Adrenal gland (tissue), 5 donors: ENCODE measurements at regions not wholly inside any gene's neighbourhood (a gene's known extent, or its start where the extent isn't known, plus 50 kb on each side); places are given as distances from the start of the nearest gene placed in this dataset.

Experiments
- CTCF ChIP-seq, 6 experiments: fragments of 450-650 bp in 4 of 6; fragments of 200-600 bp in 2 of 6; sonication (generic) in 1 of 6; IDR thresholded peaks; 1 replicate in 5 of 6; 2 replicates in 1 of 6; pipeline versions ENCODE4 v1.5.1 to v1.8.0; 2016 to 2021; ENCODE audit warnings: antibody characterized with exemption in 6 of 6, mild to moderate bottlenecking in 2 of 6, moderate library complexity in 1 of 6
- POLR2A ChIP-seq, 2 donors: fragments of 450-650 bp; IDR thresholded peaks; one replicate each; pipeline ENCODE4 v1.6.1; 2017; ENCODE audit warnings: antibody characterized with exemption in 2 of 2, mild to moderate bottlenecking in 2 of 2, moderate library complexity in 1 of 2
- donor health status: DM: no; HTN: no; CAD: no.

- TF ChIP-seq POLR2A (IDR thresholded peaks at IDR 0.05), result no peak
- no peak for TF ChIP-seq CTCF (IDR thresholded peaks at IDR 0.05)
Measured at GRCh38 chr2:36170805-36171204, 184.8 kb upstream of the CRIM1 start.
